Large intestine (tissue), 3 donors: ENCODE measurements at regions not wholly inside any gene's neighbourhood (a gene's known extent, or its start where the extent isn't known, plus 50 kb on each side); places are given as distances from the start of the nearest gene placed in this dataset.

Experiments
- DNase-seq, 2 donors: peaks; one replicate each; pipeline versions ENCODE4 v3.0.0 to v3.0.0-alpha.2; 2013
- H3K27ac ChIP-seq: one replicate; pipeline ENCODE4 v1.5.1; 2013; ENCODE audit warnings: low read length
- H3K27me3 ChIP-seq: 2 replicates; pipeline ENCODE4 v1.6.1; 2013; ENCODE audit warnings: low read length; ENCODE audit not compliant: control insufficient read depth, insufficient read depth
- H3K36me3 ChIP-seq: 2 replicates; pipeline ENCODE4 v1.6.1; 2013; ENCODE audit warnings: low read length; ENCODE audit not compliant: control insufficient read depth, insufficient read depth
- H3K4me1 ChIP-seq: one replicate; pipeline ENCODE4 v1.6.1; 2013; ENCODE audit warnings: low read length; ENCODE audit not compliant: control insufficient read depth, insufficient read depth
- H3K4me3 ChIP-seq: one replicate; pipeline ENCODE4 v1.5.1; 2013; ENCODE audit warnings: low read length
- H3K9me3 ChIP-seq: one replicate; pipeline ENCODE4 v1.6.1; 2013; ENCODE audit warnings: mild to moderate bottlenecking, low read depth, low read length, moderate library complexity; ENCODE audit not compliant: control insufficient read depth
- WGBS: methylation state at CpG from one replicate; pipeline ENCODE4 v1.1.5; 2013; ENCODE audit warnings: low lambda C conversion rate; ENCODE audit not compliant: insufficient coverage; 5-methylcytosine and 5-hydroxymethylcytosine counted together

DNA sequence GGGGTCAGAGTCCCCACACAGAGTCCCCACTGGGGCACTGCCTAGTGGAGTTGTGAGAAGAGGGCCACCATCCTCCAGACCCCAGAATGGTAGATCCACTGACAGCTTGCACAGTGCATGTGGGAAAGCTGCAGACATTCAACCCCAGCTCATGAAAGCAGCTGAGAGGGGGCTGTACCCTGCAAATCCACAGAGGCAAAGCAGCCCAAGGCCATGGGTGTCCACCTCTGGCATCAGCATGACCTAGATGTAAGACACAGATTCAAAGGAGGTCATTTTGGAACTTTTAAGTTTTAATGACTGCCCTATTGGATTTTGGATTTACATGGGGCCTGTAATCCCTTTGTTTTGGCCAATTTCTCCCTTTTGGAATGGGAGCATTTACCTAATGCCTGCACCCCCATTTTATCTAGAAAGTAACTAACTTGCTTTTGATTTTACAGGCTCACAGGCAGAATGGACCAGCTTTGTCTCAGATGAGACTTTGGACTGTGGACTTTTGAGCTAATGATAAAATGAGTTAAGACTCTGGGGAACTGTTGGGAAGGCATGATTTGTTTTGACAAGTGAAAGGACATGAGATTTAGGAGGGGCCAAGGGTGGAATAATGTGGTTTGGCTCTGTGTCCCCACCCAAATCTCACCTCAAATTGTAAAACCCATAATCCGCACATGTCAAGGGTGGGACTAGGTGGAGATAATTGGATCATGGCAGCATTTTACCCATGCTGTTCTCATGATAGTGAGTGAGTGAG, 56.3 kb upstream of the ITGA1 start:
- DNase-seq = peak; percentile 37 to 75
- Histone ChIP-seq H3K36me3 (no peaks in the 10 kb centered on the region), H3K4me1 (peaks cover 13% of the 10 kb centered on the region), H3K27me3 (no peaks in the 10 kb centered on the region), H3K4me3 (no peak overlapping the region), H3K9me3 (no peaks in the 10 kb centered on the region), H3K27ac (peak overlapping the region; percentile 30)
- no CpG with 5 or more reads among the region's 1 CpG for WGBS

DNA sequence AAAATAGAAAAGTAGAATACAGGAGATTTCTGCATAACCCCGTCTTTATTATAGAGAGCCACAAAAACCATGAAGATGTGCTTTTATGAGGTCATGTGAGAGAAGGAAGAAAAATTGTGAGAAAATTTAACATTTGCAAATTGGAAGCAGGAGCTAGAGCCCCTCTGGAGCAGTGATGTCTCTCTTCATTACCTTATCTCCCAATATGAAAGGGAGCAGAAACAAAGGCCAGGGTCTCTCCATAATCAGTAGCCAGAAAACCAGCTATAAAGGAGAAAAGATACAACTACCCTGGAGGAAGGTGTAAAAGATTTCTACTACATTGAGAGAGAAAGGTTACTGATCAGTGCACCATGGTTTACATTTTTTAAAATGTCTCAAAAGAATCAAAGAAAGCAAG, 53.2 kb upstream of the ITGA1 start:
- Histone ChIP-seq H3K4me1 (peaks cover 13% of the 10 kb centered on the region), H3K4me3 (no peak overlapping the region), H3K27ac (no peak overlapping the region), H3K36me3 (no peaks in the 10 kb centered on the region), H3K9me3 (no peaks in the 10 kb centered on the region), H3K27me3 (no peaks in the 10 kb centered on the region)
- DNase-seq = no peak
- WGBS = 100% methylated on average over 1 of the region's 1 CpG

DNA sequence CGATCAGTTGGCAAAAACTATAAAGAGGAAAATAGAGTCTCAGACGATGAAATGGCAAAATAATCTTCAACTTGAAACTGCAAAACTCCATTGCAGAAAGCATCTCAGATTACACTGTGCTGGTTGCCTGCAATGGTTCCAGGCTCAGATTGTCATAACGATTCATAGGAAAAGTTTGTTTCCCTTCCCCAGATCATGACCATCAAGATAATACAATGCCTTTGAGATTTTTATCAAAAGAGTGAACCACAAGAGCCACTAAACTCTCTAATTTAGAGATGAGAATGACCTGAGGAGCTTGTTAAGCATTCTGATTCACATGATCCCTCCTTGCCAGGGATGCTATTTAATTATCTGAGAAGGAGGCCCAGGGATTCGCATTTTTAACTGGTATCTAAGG, 52.6 kb upstream of the ITGA1 start:
- DNase-seq = no peak
- H3K36me3 ChIP-seq = no peaks in the 10 kb centered on the region
- H3K4me3 ChIP-seq = no peak overlapping the region
- no peaks in the 10 kb centered on the region for H3K9me3 ChIP-seq
- no peak overlapping the region for H3K27ac ChIP-seq
- WGBS = 100% methylated on average over 1 of the region's 4 CpGs
- H3K27me3 ChIP-seq = no peaks in the 10 kb centered on the region
- H3K4me1 ChIP-seq = peaks cover 13% of the 10 kb centered on the region
